GM06990 (cell line): ENCODE measurements at regions not wholly inside any gene's neighbourhood (a gene's known extent, or its start where the extent isn't known, plus 50 kb on each side); places are given as distances from the start of the nearest gene placed in this dataset.

ENCODE experiments used
- DNase-seq: peaks from one replicate; pipeline ENCODE4 v3.0.0-alpha.2; 2011; ENCODE audit not compliant: insufficient read length; ENCODE audit errors: extremely low read depth
- H3K27me3 ChIP-seq: replicated peaks from 2 replicates; pipeline ENCODE4 v1.6.0; 2011; ENCODE audit warnings: low read length; ENCODE audit not compliant: control insufficient read depth, insufficient read depth
- H3K36me3 ChIP-seq: 2 replicates; pipeline ENCODE4 v1.5.1; 2011; ENCODE audit warnings: low read length; ENCODE audit not compliant: control insufficient read depth, insufficient read depth
- H3K4me3 ChIP-seq: replicated peaks from 2 replicates; pipeline ENCODE4 v1.5.1; 2011; ENCODE audit warnings: low read depth, mild to moderate bottlenecking, control low read depth, low read length
- TF ChIP-seq, protein P1 (sequence below): IDR thresholded peaks from 2 replicates; pipeline ENCODE4 v1.5.1; 2011; ENCODE audit warnings: low read length, control low read depth, mild to moderate bottlenecking, inconsistent platforms; ENCODE audit not compliant: insufficient read depth, poor library complexity, severe bottlenecking

GRCh38 chr2:230593765-230594164 is 118.9 kb upstream of the CAB39 start:
- Histone ChIP-seq H3K27me3 (no peaks in the 10 kb centered on the region), H3K36me3 (no peaks in the 10 kb centered on the region), H3K4me3 (no peak overlapping the region)
- TF ChIP-seq, protein P1, sequence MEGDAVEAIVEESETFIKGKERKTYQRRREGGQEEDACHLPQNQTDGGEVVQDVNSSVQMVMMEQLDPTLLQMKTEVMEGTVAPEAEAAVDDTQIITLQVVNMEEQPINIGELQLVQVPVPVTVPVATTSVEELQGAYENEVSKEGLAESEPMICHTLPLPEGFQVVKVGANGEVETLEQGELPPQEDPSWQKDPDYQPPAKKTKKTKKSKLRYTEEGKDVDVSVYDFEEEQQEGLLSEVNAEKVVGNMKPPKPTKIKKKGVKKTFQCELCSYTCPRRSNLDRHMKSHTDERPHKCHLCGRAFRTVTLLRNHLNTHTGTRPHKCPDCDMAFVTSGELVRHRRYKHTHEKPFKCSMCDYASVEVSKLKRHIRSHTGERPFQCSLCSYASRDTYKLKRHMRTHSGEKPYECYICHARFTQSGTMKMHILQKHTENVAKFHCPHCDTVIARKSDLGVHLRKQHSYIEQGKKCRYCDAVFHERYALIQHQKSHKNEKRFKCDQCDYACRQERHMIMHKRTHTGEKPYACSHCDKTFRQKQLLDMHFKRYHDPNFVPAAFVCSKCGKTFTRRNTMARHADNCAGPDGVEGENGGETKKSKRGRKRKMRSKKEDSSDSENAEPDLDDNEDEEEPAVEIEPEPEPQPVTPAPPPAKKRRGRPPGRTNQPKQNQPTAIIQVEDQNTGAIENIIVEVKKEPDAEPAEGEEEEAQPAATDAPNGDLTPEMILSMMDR = no peak
- DNase-seq = no peak

- TF ChIP-seq, protein P1 = no peak
Measured at GRCh38 chr2:230594286-230594840, 118.3 kb upstream of the CAB39 start.

GRCh38 chr2:230599853-230600252 is 112.8 kb upstream of the CAB39 start:
- TF ChIP-seq, protein P1 = no peak
- H3K36me3 ChIP-seq = no peaks in the 10 kb centered on the region
- H3K4me3 ChIP-seq = no peak overlapping the region
- no peaks in the 10 kb centered on the region for H3K27me3 ChIP-seq
- DNase-seq = no peak

More at GRCh38 chr2:230594286-230594840, 118.3 kb upstream of the CAB39 start:
- Histone ChIP-seq H3K36me3 (no peaks in the 10 kb centered on the region), H3K4me3 (no peak overlapping the region), H3K27me3 (no peaks in the 10 kb centered on the region)
- no peak for DNase-seq

- DNase-seq = no peak
- Histone ChIP-seq H3K4me3 (peak overlapping the region; percentile 23), H3K27me3 (no peaks in the 10 kb centered on the region), H3K36me3 (no peaks in the 10 kb centered on the region)
- TF ChIP-seq, protein P1 = no peak
Measured at GRCh38 chr2:230600285-230600684, 112.4 kb upstream of the CAB39 start.

- TF ChIP-seq, protein P1 = no peak
- H3K27me3 ChIP-seq = no peaks in the 10 kb centered on the region
- peak overlapping the region; percentile 23 for H3K4me3 ChIP-seq
- H3K36me3 ChIP-seq = no peaks in the 10 kb centered on the region
- no peak for DNase-seq
Measured at GRCh38 chr2:230600881-230601280, 111.8 kb upstream of the CAB39 start.

DNA sequence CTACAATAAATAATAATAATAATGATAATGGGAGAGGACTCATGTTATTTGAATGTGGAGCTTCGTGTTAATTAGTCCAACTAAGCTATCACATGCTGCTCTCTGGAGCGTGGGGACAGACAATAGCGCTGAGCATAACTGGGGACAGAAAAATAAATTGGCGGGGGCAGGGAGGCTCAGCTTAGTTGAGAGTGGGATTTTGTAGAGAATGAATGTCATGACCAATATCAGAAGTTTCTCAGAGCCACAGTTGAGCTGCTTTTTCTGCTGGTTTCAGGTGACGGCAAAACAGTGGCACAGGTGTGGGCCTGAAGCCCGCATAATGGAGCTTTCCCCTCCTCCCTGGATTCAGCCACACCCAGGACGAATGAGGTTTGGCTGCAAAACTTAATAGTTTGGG is 111.1 kb upstream of the CAB39 start:
- DNase-seq = peak; percentile 80
- no peaks in the 10 kb centered on the region for H3K36me3 ChIP-seq
- H3K27me3 ChIP-seq = no peaks in the 10 kb centered on the region
- TF ChIP-seq, protein P1 = no peak
- H3K4me3 ChIP-seq = no peak overlapping the region
